HG02943 (cell line): ENCODE measurements at regions not wholly inside any gene's neighbourhood (a gene's known extent, or its start where the extent isn't known, plus 50 kb on each side); places are given as distances from the start of the nearest gene placed in this dataset.

Experiments used
- ATAC-seq: cut with Tn5 transposase; IDR thresholded peaks from one replicate; pipeline ENCODE4 v1.9.1; 2021; ENCODE audit warnings: mild to moderate bottlenecking, low read depth, moderate library complexity; ENCODE audit not compliant: unreplicated experiment

GRCh38 chr2:23121968-23122648, 262.9 kb upstream of the KLHL29 start:
- ATAC-seq: no peak

GRCh38 chr2:23122681-23123215, 262.2 kb upstream of the KLHL29 start:
- no peak for ATAC-seq

DNA sequence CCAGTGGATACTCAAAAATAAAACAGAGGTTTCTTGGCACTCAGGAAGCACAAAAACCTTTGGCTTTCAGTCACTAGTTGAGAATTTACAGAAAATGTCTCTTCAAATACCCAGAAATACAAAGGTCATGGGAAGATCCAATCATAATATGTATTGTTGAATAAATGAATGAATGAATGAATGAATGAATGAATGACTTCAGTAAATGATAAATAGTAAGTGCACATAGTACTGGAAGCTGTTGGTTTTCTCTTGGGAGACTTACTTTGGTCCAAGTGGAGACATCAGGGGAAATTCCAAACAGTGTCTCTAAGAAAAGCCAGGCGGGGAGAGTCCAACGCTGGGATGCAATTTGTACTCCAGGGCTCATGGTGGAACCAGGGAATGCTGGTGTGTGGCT, 261.3 kb upstream of the KLHL29 start:
- ATAC-seq: no peak

DNA sequence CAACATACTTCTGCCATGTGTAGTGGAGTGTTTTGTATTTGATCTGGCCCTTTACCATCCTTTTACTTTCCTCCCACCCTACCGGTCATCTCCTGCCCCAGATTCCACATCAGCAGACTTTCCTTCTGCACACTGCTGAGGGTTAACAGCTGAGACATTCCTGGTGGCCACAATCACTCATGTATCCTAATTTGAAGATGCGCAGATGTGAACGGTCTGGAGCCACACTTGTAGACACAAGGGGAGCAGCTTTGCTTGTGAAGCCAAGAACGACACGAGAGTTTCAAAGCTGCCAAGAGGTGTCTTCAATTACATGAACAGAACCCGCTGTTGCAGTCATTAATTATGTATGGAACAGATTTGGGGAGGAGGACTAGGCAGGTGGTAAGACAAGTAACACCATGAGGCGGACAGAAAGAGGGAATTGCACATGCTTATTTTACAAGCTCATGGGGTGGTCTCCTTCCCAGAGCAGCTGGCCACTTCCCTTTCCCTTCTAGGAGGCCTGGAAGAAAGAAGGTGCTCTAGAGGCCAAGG, 260.7 kb upstream of the KLHL29 start:
- ATAC-seq: no peak

DNA sequence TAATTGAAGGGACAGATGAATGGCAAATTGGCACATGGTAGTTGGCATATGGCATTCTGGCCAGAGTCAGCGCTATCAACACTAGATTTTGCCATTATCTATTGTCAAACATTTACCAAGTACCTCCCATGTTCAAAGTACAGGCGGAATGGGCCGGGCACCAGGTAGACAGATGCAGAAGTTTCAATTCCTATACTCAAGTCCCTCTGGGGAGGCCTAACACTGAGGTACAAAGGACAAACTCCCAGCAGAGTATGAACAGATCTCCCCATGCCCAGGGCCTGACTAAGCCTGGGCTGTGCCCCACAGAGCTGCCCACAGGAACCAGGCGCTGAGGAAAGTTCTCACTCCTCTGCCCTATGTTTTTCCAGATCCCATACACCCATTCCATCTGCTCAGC, 257.5 kb upstream of the KLHL29 start:
- no peak for ATAC-seq

GRCh38 chr2:23128684-23129292, 256.2 kb upstream of the KLHL29 start:
- ATAC-seq: no peak

DNA sequence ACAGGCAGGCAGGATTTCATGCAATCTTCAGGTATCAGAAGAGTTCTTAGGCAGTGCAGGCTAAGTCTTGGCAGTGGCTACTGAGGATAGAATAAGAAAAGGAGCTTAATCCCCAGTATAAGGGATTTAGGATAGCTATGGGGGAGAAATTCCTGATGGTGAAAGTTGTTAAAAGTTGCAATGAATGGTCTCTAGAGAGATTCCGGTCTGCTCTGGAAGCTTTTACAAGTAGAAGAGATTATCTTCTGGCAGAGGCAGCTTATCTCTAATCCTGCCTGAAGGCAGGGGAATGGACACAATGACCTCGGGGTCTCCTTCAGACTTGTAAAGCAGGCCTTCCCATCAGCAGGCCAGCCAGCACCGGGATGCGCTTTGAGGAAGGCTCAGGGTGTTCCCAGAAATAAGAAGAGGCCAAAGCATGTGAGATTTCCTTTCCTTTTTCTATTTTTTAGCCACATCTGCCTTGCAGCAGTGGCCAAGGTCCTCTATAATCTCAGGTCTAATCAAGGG, 253.9 kb upstream of the KLHL29 start:
- no peak for ATAC-seq

GRCh38 chr2:23132000-23132399, 253.0 kb upstream of the KLHL29 start:
- ATAC-seq: no peak

GRCh38 chr2:23132823-23133595, 252.0 kb upstream of the KLHL29 start:
- ATAC-seq: no peak

- no peak for ATAC-seq
Measured at GRCh38 chr2:23134726-23135125, 250.3 kb upstream of the KLHL29 start.

GRCh38 chr2:23135481-23136100, 249.4 kb upstream of the KLHL29 start:
- ATAC-seq: no peak

- no peak for ATAC-seq
Measured at GRCh38 chr2:23137166-23137565, 247.8 kb upstream of the KLHL29 start.

DNA sequence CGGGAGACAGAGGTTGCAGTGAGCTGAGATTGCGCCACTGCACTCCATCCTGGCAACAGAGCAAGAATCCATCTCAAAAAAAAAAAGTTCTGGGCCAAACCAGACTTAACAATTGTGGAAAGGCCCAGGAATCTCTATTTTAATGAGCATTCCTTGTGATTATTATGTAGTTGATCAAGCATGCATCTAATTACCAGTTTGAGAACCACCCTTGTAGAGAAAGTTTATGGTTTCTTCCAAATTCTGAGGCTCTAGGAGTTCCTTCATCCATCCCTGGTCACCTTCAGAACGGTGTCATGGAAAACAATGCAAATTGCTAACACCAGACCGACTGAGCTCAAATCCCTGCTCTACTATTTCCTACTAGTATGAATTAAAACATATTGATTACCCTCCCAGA, 246.3 kb upstream of the KLHL29 start:
- ATAC-seq: no peak

- no peak for ATAC-seq
Measured at GRCh38 chr2:23145460-23145859, 239.5 kb upstream of the KLHL29 start.

GRCh38 chr2:23146011-23146410, 239.0 kb upstream of the KLHL29 start:
- no peak for ATAC-seq

GRCh38 chr2:23148342-23148741, 236.6 kb upstream of the KLHL29 start:
- no peak for ATAC-seq

DNA sequence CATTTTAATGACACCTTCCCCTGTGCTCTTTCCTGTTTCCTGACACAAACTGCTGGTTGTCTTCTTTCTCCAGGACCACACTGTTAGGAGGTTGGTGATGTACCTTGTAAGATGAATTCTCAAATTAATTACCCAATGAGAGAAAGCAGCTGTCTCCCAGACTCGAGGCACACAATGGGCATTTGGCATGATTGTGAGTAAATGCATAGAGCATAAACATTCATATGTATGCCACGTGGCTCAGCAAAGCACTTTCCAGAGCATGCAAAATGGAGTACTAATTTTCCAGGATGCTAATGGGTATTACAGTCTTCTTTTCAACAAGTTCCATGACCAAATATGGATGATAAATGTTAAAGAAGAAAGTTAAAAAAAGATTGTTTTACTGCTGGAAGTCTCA, 235.2 kb upstream of the KLHL29 start:
- ATAC-seq: no peak

- ATAC-seq: no peak
Measured at GRCh38 chr2:23153484-23153883, 231.5 kb upstream of the KLHL29 start.

GRCh38 chr2:23155022-23155421, 230.0 kb upstream of the KLHL29 start:
- ATAC-seq: no peak

DNA sequence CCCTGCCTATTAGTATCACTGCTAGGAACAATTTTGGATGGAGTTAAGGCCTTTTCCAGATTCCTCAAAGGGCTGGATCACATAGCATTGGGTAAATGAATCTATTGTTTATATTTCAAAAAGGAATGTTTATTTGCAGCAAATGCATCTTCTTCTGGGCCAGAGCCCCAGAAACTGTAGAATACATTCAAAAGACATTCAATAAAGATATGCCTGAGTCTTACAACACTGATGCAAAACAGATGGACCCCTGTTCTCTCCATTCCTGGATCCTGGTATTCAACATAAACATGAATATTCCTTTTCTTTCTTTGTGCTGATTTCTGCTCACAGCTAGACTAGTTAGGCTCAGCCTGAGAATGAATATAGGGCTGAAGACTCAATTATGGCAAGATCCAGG, 227.2 kb upstream of the KLHL29 start:
- ATAC-seq: no peak

- ATAC-seq: no peak
Measured at GRCh38 chr2:23158306-23158705, 226.7 kb upstream of the KLHL29 start.
